ENCODE measurements at regions not wholly inside any gene's neighbourhood (a gene's known extent, or its start where the extent isn't known, plus 50 kb on each side); places are given as distances from the start of the nearest gene placed in this dataset.

GRCh38 chr7:153385502-153385901 lies 626.0 kb downstream of the ACTR3B start:
- DNase-seq (ENCODE audit: low spot score): no peak

GRCh38 chr7:153386556-153386955 lies 627.0 kb downstream of the ACTR3B start:
- no peak for DNase-seq (ENCODE audit: low spot score)

DNA sequence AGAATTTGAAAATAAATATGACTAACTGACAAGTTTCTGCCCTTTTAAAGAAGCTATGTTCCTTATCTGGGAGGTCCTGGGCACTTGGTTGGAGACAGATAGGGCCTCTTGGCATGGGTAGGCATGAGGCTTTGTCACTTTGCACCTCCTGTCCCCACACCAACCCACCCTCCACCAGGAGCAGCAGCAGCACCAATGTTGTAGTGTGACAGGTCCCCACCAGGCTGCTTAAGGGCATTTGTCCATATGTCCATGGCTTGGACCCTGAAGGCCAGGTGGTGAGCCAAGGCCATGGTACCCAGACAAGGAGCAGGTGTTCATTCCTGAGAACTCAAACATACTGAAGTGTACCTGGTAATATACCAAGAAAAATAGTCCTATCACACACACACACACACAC lies 629.1 kb downstream of the ACTR3B start:
- no peak for DNase-seq (ENCODE audit: low spot score)

- no peak for DNase-seq (ENCODE audit: low spot score)
Measured at GRCh38 chr7:153389261-153389660, 629.7 kb downstream of the ACTR3B start.

DNA sequence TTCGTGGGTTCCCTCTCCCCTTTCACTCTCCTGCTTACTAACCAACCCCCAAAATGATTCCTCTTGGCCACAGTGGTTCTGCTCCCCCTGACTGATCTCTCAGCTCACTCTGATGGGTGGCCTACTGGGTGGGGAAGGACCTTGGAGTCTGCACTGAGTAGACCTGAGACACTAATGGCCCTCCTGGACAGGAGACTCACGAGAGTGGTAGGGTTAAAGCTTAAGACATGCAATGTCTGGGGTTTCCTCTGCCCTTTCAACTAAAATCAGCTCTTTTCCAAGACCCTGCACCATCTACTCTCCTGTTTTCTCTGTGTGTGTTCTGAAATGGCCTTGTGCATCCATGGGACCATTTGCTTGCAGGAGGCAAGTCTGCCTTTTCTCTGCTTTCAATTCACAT lies 631.4 kb downstream of the ACTR3B start:
- DNase-seq (ENCODE audit: low spot score): no peak

GRCh38 chr7:153392726-153393125 lies 633.2 kb downstream of the ACTR3B start:
- DNase-seq (ENCODE audit: low spot score): no peak

DNA sequence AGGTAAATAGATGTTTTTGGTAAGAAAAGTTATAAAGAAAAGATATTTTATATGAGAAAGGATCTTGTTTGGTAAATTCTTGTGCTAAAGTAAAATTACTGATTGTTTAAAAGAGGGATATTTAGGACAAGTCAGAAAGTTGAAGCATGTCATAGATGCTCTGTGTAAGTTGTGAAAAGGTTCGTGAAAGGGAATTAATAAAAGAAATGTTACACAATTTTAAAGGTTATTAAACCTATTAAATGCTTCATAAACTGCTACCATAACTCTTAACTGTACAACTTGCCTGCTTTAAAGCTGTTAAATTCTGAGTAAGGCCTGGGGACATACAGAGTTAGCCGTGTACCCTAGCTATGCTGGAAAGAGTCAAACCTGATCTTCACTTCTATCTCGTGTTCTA lies 634.1 kb downstream of the ACTR3B start:
- DNase-seq (ENCODE audit: low spot score): no peak

DNA sequence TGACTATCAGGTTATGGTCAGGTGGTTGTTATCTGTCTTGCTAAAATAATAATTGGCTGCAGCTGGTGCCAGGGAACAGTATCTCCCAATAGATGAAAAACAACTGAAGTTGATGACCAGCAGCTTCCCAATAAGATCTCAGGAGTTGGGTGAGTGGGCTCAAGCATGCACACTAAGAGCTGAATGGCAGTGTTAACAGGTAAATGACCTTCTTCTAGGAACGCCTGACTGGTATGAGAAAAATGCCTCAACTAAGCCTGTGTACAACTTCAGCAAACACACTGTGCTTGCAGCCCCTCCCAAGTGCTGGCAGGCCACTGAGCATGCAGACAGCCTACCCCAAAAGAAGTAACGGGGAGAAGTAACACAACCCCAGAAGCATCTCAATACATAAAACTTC lies 636.9 kb downstream of the ACTR3B start:
- DNase-seq (ENCODE audit: low spot score): no peak

GRCh38 chr7:153397459-153397858 lies 637.9 kb downstream of the ACTR3B start:
- no peak for DNase-seq (ENCODE audit: low spot score)

DNA sequence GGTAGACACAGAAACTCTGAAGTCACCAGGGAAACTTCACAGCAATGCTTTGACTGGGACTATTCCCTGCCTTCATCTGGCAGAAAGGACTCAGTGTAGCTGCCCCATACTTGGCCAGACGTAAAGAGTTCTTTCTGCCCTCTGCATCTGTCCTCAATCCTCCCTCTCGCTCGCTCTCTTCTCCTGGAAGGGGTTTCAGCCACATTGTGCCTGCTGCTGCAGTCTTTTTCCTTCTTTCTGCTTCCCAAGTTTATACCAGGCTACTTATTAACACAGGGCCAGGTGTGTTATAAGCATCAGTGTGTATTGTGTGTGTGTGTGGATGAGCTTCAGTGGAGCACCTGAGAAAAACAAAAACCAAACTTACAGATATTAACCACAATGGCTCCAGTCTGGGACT lies 638.4 kb downstream of the ACTR3B start:
- no peak for DNase-seq (ENCODE audit: low spot score)

DNA sequence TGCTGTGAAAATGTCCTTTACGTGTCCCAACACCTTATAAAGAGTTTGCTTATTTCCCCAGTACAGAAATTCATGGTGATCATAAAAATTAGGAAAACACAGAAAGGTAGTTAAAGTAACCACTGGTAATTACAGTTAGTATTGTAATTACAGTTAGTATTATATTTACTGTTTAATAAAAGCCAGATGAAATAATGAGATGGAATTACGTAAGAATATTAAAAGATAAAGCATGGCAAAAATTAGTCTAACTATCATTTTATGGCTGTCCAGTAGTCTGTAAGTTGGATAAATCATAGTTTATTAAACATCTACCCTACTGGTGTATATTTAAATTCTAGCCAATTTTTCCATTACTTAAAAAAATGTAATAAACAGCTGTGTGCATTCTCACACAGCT lies 638.8 kb downstream of the ACTR3B start:
- DNase-seq (ENCODE audit: low spot score): no peak

GRCh38 chr7:153398789-153399553 lies 639.4 kb downstream of the ACTR3B start:
- no peak for DNase-seq (ENCODE audit: low spot score)

DNA sequence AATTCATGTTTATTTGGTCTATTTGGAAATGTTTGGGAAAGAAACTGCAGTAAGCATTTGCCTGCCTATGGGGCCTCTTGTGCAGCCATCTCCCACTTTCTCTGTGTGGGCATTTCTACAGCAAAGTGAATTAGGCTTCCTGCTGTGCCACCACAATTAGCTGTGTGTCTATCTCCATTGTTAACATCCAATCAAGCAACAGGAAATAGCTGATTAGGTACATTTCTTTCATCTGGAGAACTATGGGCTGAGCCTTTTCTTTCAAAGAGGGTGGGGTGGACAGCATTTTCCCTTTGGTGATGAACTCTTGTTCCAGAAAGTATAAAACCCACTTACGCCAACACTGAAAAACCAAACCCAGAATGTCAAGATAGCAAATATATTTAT lies 640.0 kb downstream of the ACTR3B start:
- DNase-seq (ENCODE audit: low spot score): no peak

DNA sequence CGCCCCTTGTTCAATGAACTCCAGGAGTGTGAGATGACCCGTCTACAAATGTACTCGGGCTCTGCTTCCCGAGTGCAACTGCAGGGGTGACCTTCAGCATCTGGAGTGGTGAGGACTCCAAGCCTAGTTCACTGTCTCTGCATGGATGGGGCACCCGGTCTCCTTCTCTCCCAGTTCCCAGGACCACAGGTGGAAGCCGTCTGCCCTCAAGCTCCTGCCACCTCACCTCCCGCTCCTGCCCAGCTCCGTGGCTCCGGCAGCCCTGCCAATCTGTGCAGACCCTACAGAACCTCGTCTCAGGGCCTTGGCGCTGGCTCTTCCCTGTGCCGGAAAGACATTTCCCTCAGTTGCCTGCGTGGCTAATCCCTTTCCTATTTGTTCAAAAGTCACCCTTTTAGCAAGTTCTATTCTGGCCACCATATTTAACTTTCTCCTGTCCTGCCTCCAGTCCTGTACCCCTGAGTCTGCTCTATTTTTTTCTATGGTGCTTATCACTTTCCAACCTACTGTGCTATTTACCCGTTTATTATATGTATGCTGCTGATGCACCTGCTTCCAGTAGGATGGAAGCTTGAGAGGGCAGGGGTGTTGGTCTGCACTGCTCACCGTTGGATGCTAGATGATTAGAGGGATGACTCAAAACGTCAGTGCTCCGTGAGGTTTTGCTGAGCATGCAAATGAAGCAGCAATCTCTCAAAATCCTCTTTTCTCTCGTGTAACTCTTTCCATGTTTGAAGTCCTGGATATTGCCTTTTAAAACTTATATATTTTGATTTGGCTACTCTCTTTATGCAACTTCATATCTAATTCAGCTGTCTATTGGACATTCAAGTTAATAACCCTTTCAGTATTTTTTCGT lies 641.4 kb downstream of the ACTR3B start:
- DNase-seq (ENCODE audit: low spot score): no peak

DNA sequence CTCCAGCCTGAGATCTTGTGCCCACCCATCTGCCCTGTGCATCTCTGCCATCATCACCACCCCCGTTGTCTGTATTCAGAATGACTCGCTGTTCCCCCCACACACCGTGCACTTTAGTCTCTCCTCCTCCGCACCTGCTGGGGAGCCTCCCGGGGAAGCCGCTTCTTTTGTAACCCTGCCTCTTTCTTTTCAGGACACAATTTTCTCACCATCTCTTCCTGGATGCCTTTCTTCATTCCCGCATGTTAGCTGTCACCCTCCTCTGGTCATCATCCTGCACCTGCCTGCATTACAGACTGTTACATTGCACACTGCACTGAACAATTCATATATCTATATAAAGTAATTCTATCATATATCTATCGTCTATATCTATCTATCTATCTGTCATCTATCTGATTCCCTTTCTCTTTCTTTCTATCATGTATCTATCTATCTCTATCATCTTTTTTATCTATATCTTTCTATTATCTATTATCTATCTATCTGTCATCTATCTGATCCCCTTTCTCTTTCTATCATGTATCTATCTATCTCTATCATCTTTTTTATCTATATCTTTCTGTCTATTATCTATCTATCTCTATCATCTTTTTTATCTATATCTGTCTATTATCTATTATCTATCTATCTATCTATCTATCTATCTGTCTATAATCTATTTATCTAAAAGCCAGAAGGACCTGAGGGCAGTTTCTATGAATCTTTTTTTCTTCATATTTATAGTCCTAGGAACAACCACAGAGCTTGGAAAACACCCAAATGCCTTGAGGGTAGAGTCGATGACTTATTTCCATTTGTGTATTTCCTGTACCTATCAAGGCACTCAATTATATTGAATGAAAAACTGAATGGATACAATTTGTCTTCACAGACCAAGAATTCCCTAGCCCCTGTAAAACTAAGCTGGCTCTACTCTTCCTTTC lies 642.5 kb downstream of the ACTR3B start:
- DNase-seq (ENCODE audit: low spot score): no peak

GRCh38 chr7:153402721-153403541 lies 643.4 kb downstream of the ACTR3B start:
- no peak for DNase-seq (ENCODE audit: low spot score)

DNA sequence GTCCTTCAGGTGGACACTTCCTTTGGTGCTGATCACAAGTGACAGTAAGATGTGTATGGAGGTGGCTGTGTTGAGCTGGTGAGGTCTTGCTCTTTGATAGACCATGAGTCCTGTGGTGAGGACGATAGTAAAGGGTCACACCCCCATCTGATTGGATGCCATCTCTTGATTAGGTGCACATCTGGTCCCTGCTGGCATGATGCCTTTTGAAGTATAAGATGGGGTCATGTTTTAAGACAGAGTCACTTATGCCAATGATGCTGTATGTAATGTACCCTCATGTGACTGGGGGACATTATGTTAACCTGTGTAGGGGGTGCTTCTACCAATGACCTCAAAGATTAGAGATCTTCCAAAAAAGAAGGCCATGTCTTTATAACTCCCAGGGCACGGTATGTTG lies 644.6 kb downstream of the ACTR3B start:
- no peak for DNase-seq (ENCODE audit: low spot score)

DNA sequence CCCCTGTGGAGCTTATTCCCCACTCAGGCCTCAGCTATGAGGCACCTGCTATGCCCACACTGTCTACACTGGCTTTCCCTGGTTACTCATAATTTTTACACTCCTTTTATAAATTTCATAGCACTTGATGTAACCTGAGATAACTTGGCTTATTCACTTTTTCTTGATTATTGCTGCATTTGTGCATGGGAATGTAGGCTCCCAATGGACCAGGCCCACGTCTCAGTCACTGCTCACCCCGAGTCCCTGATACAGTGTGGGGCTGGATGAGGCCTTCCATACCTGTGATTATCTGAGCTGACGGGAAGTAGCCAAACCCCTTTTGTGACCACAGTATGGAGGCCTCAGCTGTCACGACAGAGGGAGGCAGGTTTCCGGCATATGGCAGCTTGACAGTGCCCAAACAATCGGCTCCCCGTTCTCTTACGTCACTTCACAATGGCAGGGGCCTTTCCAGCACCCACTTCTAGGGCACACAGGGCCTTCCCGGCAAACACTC lies 645.3 kb downstream of the ACTR3B start:
- DNase-seq (ENCODE audit: low spot score): no peak

GRCh38 chr7:153405704-153406485 lies 646.3 kb upstream of the DPP6 start:
- DNase-seq (ENCODE audit: low spot score): no peak

GRCh38 chr7:153406486-153406872 lies 645.7 kb upstream of the DPP6 start:
- no peak for DNase-seq (ENCODE audit: low spot score)

Data from kidney capillary endothelial cell (primary cell).